A673 (cell line): ENCODE measurements at regions not wholly inside any gene's neighbourhood (a gene's known extent, or its start where the extent isn't known, plus 50 kb on each side); places are given as distances from the start of the nearest gene placed in this dataset.

ENCODE experiments used
- BruUV-seq: library from RNA; stranded (reverse); fragments of 400-500 nt; replicated peaks from 2 replicates; lab custom pipeline; 2021; lab: Mats Ljungman, UMichigan
- CTCF ChIA-PET: fragments of 300-600 bp; sonication (Branson Sonifier 250); formaldehyde crosslinking; loops from one replicate; lab custom pipeline; 2022; ENCODE audit warnings: antibody characterized with exemption; lab: Charles Lee
- POLR2A ChIA-PET: fragments of 300-600 bp; sonication (Branson Sonifier 250); formaldehyde crosslinking; loops from one replicate; lab custom pipeline; 2022; ENCODE audit warnings: antibody characterized with exemption; ENCODE audit not compliant: low non-redundant PET; lab: Charles Lee
- DNase-seq: peaks from one replicate; pipeline ENCODE4 v3.0.0-alpha.2; 2015; ENCODE audit warnings: low spot score
- H3K27ac ChIP-seq: fragments of 200-600 bp; sonication (generic); 2 replicates; pipeline ENCODE4 v1.5.1; 2016; ENCODE audit warnings: mixed run types, low read depth, mild to moderate bottlenecking, mixed read lengths, antibody characterized with exemption, low read length; ENCODE audit not compliant: poor library complexity, severe bottlenecking
- H3K27me3 ChIP-seq: fragments of 200-600 bp; sonication (generic); replicated peaks from 2 replicates; pipeline ENCODE4 v1.6.1; 2017; ENCODE audit warnings: mixed run types, low read depth, mild to moderate bottlenecking, mixed read lengths, antibody characterized with exemption, low read length; ENCODE audit not compliant: insufficient read depth, poor library complexity
- H3K36me3 ChIP-seq: fragments of 200-600 bp; sonication (generic); 2 replicates; pipeline ENCODE4 v1.6.1; 2016; ENCODE audit warnings: mixed run types, mild to moderate bottlenecking, mixed read lengths, antibody characterized with exemption, low read length; ENCODE audit not compliant: insufficient read depth, poor library complexity, severe bottlenecking
- H3K4me1 ChIP-seq: fragments of 200-600 bp; sonication (generic); 2 replicates; pipeline ENCODE4 v1.6.1; 2017; ENCODE audit warnings: mixed run types, mild to moderate bottlenecking, mixed read lengths, antibody characterized with exemption, low read length; ENCODE audit not compliant: insufficient read depth, poor library complexity, severe bottlenecking
- H3K4me3 ChIP-seq: fragments of 200-600 bp; sonication (generic); 2 replicates; pipeline ENCODE4 v1.5.1; 2016; ENCODE audit warnings: low read depth, mixed run types, mild to moderate bottlenecking, mixed read lengths, low read length; ENCODE audit not compliant: poor library complexity, severe bottlenecking
- H3K9me3 ChIP-seq: fragments of 200-600 bp; sonication (generic); 2 replicates; pipeline ENCODE4 v1.6.1; 2016; ENCODE audit warnings: mixed run types, low read depth, mild to moderate bottlenecking, mixed read lengths, antibody characterized with exemption, low read length; ENCODE audit not compliant: poor library complexity, severe bottlenecking
- EZH2 ChIP-seq: fragments of 200-600 bp; sonication (generic); IDR thresholded peaks from 2 replicates; pipeline ENCODE4 v1.6.1; 2017; ENCODE audit warnings: borderline replicate concordance, low read depth, mild to moderate bottlenecking, mixed read lengths, antibody characterized with exemption, low read length; ENCODE audit not compliant: poor library complexity, severe bottlenecking
- intact Hi-C: fragments of 100-400 bp; cut with micrococcal nuclease; formaldehyde crosslinking; loops from one replicate; pipeline ENCODE4 v1.10.0; 2022; ENCODE audit not compliant: unreplicated experiment
- TF ChIP-seq, protein P1 (sequence below): fragments of 300-800, 200-600 bp; sonication (generic); conservative IDR thresholded peaks from 2 replicates; pipeline ENCODE4 v1.5.1; 2017; ENCODE audit warnings: low read depth, mild to moderate bottlenecking, antibody characterized with exemption, low read length, moderate library complexity, mixed read lengths

DNA sequence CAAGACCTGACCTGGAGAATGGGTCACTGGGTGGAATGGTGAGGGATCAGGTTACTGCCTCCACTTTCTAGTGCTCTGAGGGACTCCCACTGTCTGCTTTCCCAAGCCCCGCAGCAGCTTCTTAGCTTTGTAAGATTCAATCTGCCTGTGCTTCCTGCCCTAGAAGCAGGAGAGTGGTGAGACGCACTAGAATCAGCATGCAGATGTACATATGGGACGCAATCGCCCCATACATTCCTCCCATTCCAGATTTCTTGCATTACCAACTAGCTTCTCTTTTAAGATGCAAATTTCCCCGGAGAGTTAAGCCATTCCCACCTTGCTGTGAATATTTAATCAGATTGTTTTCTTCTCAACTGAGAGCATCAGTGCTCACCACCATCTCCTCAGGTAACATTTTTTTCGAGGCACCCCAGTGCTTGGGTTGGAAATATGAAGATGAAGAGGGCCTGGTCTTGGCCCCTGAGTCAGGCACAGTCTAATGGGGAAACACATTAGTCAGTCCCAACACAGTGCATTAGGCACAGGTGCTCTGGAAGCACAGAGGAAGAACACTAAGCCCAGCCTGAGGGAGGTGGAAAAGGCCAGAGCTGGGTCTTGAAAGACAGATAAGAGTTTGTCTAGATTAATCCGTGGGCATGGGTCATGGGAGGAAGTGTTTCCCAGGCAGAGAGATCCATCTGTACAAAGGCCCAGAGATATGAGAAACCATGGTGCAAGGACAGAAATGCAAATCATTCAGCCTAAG lies 66.7 kb upstream of the PRPS1 start:
- DNase-seq = no peak
- no peaks in the 10 kb centered on the region for H3K9me3 ChIP-seq
- H3K4me1 ChIP-seq = no peaks in the 10 kb centered on the region
- intact Hi-C loops = no loop called here
- POLR2A ChIA-PET = no interaction called here
- CTCF ChIA-PET = no interaction called here
- H3K4me3 ChIP-seq = no peak overlapping the region
- H3K36me3 ChIP-seq = no peaks in the 10 kb centered on the region
- H3K27me3 ChIP-seq = no peaks in the 10 kb centered on the region
- TF ChIP-seq EZH2 = no peak
- TF ChIP-seq, protein P1, sequence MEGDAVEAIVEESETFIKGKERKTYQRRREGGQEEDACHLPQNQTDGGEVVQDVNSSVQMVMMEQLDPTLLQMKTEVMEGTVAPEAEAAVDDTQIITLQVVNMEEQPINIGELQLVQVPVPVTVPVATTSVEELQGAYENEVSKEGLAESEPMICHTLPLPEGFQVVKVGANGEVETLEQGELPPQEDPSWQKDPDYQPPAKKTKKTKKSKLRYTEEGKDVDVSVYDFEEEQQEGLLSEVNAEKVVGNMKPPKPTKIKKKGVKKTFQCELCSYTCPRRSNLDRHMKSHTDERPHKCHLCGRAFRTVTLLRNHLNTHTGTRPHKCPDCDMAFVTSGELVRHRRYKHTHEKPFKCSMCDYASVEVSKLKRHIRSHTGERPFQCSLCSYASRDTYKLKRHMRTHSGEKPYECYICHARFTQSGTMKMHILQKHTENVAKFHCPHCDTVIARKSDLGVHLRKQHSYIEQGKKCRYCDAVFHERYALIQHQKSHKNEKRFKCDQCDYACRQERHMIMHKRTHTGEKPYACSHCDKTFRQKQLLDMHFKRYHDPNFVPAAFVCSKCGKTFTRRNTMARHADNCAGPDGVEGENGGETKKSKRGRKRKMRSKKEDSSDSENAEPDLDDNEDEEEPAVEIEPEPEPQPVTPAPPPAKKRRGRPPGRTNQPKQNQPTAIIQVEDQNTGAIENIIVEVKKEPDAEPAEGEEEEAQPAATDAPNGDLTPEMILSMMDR = no peak
- no peak overlapping the region for H3K27ac ChIP-seq
- BruUV-seq = no TSS peak

- H3K4me1 ChIP-seq = no peaks in the 10 kb centered on the region
- no peaks in the 10 kb centered on the region for H3K36me3 ChIP-seq
- POLR2A ChIA-PET = no interaction called here
- BruUV-seq = no TSS peak
- H3K9me3 ChIP-seq = no peaks in the 10 kb centered on the region
- TF ChIP-seq, protein P1 = no peak
- TF ChIP-seq EZH2 = no peak
- no peak overlapping the region for H3K27ac ChIP-seq
- DNase-seq = no peak
- no peaks in the 10 kb centered on the region for H3K27me3 ChIP-seq
- no peak overlapping the region for H3K4me3 ChIP-seq
- CTCF ChIA-PET = no interaction called here
- intact Hi-C loops = no loop called here
Observed at GRCh38 chrX:107562482-107562881, 65.8 kb upstream of the PRPS1 start.

DNA sequence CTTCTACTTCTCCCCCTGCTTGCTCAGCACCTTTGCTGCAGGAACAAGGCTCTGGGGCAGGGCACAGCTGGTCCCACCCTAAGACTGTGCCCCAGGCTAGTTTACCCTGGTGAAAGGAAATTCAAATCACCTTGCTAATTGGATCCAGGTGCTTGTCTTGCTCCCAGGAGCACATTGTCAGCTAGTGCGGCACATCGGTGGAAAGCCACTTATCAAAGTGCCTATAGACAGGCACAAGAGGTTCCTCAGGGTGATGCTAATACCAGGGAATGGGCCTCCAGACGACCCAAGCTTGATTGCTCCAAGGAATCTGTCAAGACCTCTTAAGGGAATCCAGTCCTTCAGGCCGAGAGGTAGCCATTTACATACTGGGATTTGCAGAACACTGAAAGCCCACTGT lies 64.5 kb upstream of the PRPS1 start:
- no peaks in the 10 kb centered on the region for H3K4me1 ChIP-seq
- no peaks in the 10 kb centered on the region for H3K9me3 ChIP-seq
- no peak for DNase-seq
- intact Hi-C loops = no loop called here
- no TSS peak for BruUV-seq
- H3K27ac ChIP-seq = no peak overlapping the region
- no peaks in the 10 kb centered on the region for H3K27me3 ChIP-seq
- no peaks in the 10 kb centered on the region for H3K36me3 ChIP-seq
- TF ChIP-seq, protein P1 = no peak
- no peak for TF ChIP-seq EZH2
- ChIA-PET CTCF (no interaction called here), POLR2A (no interaction called here)
- H3K4me3 ChIP-seq = no peak overlapping the region
